OCI-LY3 (cell line): ENCODE measurements at regions not wholly inside any gene's neighbourhood (a gene's known extent, or its start where the extent isn't known, plus 50 kb on each side); places are given as distances from the start of the nearest gene placed in this dataset.

Experiments
- CTCF ChIP-seq: fragments of 200-600, 300-600 bp; sonication (generic); IDR thresholded peaks from 2 replicates; pipeline ENCODE4 v1.5.1; 2014; ENCODE audit warnings: antibody characterized with exemption, low read length, low read depth
- EZH2phosphoT487 ChIP-seq: fragments of 200-600 bp; shearing (Covaris generic); IDR thresholded peaks from 2 replicates; pipeline ENCODE4 v1.6.1; 2018; ENCODE audit warnings: antibody characterized with exemption, mixed run types, low read depth

- TF ChIP-seq CTCF (no peak), EZH2phosphoT487 (no peak)
Measured at GRCh38 chr7:28878481-28878880, 79.6 kb downstream of the TRIL start.
